Loucy (cell line): ENCODE measurements at regions not wholly inside any gene's neighbourhood (a gene's known extent, or its start where the extent isn't known, plus 50 kb on each side); places are given as distances from the start of the nearest gene placed in this dataset.

Experiments
- CTCF ChIP-seq: fragments of 200-600 bp; sonication (generic); conservative IDR thresholded peaks from 2 replicates; pipeline ENCODE4 v1.5.1; 2014; ENCODE audit warnings: mild to moderate bottlenecking, antibody characterized with exemption, low read length
- EZH2phosphoT487 ChIP-seq: fragments of 200-600 bp; IDR thresholded peaks from 2 replicates; pipeline ENCODE4 v1.6.1; 2018; ENCODE audit warnings: antibody characterized with exemption, mild to moderate bottlenecking, moderate library complexity, borderline replicate concordance

- TF ChIP-seq CTCF = no peak
- no peak for TF ChIP-seq EZH2phosphoT487
These were observed 186.7 kb upstream of the RASA1 start for GRCh38 chr5:87081016-87081415.
